ENCODE measurements at regions not wholly inside any gene's neighbourhood (a gene's known extent, or its start where the extent isn't known, plus 50 kb on each side); places are given as distances from the start of the nearest gene placed in this dataset.

DNA sequence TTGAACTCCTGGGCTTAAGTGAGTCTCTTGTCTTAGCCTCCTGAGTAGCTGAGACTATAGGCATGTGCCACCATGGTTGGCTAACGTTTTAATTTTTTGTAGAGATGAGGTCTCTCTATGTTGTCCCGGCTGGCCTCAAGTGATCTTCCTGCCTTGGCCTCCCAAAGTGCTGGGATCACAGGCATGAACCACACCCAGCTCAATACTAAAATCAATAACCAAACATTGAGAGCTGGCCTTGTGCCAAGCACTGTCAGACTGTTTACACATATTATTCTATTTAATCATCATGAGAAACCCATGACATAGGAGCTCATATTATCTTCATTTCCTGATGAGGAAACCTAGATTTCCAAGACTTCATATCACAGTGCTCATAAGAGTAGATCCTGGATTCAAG is 251.2 kb downstream of the BAMBI start:
- TF ChIP-seq, protein P1, sequence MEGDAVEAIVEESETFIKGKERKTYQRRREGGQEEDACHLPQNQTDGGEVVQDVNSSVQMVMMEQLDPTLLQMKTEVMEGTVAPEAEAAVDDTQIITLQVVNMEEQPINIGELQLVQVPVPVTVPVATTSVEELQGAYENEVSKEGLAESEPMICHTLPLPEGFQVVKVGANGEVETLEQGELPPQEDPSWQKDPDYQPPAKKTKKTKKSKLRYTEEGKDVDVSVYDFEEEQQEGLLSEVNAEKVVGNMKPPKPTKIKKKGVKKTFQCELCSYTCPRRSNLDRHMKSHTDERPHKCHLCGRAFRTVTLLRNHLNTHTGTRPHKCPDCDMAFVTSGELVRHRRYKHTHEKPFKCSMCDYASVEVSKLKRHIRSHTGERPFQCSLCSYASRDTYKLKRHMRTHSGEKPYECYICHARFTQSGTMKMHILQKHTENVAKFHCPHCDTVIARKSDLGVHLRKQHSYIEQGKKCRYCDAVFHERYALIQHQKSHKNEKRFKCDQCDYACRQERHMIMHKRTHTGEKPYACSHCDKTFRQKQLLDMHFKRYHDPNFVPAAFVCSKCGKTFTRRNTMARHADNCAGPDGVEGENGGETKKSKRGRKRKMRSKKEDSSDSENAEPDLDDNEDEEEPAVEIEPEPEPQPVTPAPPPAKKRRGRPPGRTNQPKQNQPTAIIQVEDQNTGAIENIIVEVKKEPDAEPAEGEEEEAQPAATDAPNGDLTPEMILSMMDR (optimal IDR thresholded peaks at IDR 0.05 in 1 of 3, IDR thresholded peaks at IDR 0.05 in 1 of 3, conservative IDR thresholded peaks at IDR 0.05 in 1 of 3; ENCODE audit: extremely low read depth in 1 of 3, insufficient read depth in 2 of 3, low read length in 3 of 3) = no peak
- TF ChIP-seq EZH2 (IDR thresholded peaks at IDR 0.05; ENCODE audit: low read length) = no peak
